Stimulated activated CD4-positive, alpha-beta T cell treated with anti-CD3 and anti-CD28 coated beads, Interleukin-1b, Interleukin-23, amount 100 ng/mL, for 48 hours (primary cell): ENCODE measurements at regions not wholly inside any gene's neighbourhood (a gene's known extent, or its start where the extent isn't known, plus 50 kb on each side); places are given as distances from the start of the nearest gene placed in this dataset.
A peak's percentile ranks its signal among the peaks of the same experiment; 100 is the strongest.

Source experiments
- DNase-seq: peaks from one replicate; pipeline ENCODE4 v3.0.0-alpha.2; 2020

- DNase-seq = no peak
Observed at GRCh38 chr7:153245809-153246208, 486.3 kb downstream of the ACTR3B start.

- DNase-seq = no peak
Observed at GRCh38 chr7:153247926-153248325, 488.4 kb downstream of the ACTR3B start.

- DNase-seq = no peak
Observed at GRCh38 chr7:153258686-153259085, 499.1 kb downstream of the ACTR3B start.

GRCh38 chr7:153276394-153276793 lies 516.8 kb downstream of the ACTR3B start:
- no peak for DNase-seq

GRCh38 chr7:153286763-153287162 lies 527.2 kb downstream of the ACTR3B start:
- DNase-seq = no peak

- no peak for DNase-seq
Observed at GRCh38 chr7:153290066-153290465, 530.5 kb downstream of the ACTR3B start.

- no peak for DNase-seq
Observed at GRCh38 chr7:153297141-153297540, 537.6 kb downstream of the ACTR3B start.

GRCh38 chr7:153301936-153302335 lies 542.4 kb downstream of the ACTR3B start:
- no peak for DNase-seq

- DNase-seq = no peak
Observed at GRCh38 chr7:153320005-153320404, 560.5 kb downstream of the ACTR3B start.

GRCh38 chr7:153320681-153321080 lies 561.1 kb downstream of the ACTR3B start:
- no peak for DNase-seq

GRCh38 chr7:153322991-153323390 lies 563.4 kb downstream of the ACTR3B start:
- DNase-seq = no peak

- DNase-seq = no peak
Observed at GRCh38 chr7:153324094-153324493, 564.5 kb downstream of the ACTR3B start.

- DNase-seq = no peak
Observed at GRCh38 chr7:153327683-153328082, 568.1 kb downstream of the ACTR3B start.

- no peak for DNase-seq
Observed at GRCh38 chr7:153331427-153331826, 571.9 kb downstream of the ACTR3B start.

GRCh38 chr7:153354071-153354470 lies 594.5 kb downstream of the ACTR3B start:
- DNase-seq = no peak

- no peak for DNase-seq
Observed at GRCh38 chr7:153370092-153370491, 610.5 kb downstream of the ACTR3B start.

- DNase-seq = no peak
Observed at GRCh38 chr7:153380636-153381035, 621.1 kb downstream of the ACTR3B start.

- DNase-seq = peak; percentile 7
Observed at GRCh38 chr7:153381275-153382040, 621.9 kb downstream of the ACTR3B start.

GRCh38 chr7:153382641-153383101 lies 623.1 kb downstream of the ACTR3B start:
- no peak for DNase-seq

GRCh38 chr7:153383781-153384180 lies 624.2 kb downstream of the ACTR3B start:
- no peak for DNase-seq

GRCh38 chr7:153385502-153385901 lies 626.0 kb downstream of the ACTR3B start:
- DNase-seq = no peak

- DNase-seq = no peak
Observed at GRCh38 chr7:153386556-153386955, 627.0 kb downstream of the ACTR3B start.

GRCh38 chr7:153388611-153389010 lies 629.1 kb downstream of the ACTR3B start:
- DNase-seq = no peak

- DNase-seq = no peak
Observed at GRCh38 chr7:153389261-153389660, 629.7 kb downstream of the ACTR3B start.

- DNase-seq = no peak
Observed at GRCh38 chr7:153390955-153391354, 631.4 kb downstream of the ACTR3B start.
